ENCODE measurements at regions not wholly inside any gene's neighbourhood (a gene's known extent, or its start where the extent isn't known, plus 50 kb on each side); places are given as distances from the start of the nearest gene placed in this dataset.

DNA sequence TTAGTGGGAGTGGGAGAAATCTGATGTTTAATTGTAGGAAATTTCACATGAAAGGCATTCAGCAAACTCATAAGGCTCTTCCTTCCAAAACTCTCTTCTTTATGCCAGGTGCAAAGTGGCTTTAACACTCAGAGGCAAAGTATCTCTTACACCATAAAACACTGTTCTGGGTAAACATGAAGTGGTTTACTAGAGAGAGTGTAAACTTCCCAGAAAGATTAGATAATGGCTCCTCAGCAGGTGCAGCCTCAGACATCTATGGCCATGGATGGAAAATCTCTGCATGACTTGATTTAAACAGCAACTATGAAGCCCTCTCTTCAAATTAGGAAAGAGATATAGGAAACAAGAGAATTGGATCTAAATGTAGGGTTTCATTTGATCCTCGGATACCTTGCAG is 583.1 kb upstream of the SALL1 start (continued):
- no peak for TF ChIP-seq STAT1 (IDR thresholded peaks at IDR 0.05; ENCODE audit: unreplicated experiment)
- TF ChIP-seq, protein P1, sequence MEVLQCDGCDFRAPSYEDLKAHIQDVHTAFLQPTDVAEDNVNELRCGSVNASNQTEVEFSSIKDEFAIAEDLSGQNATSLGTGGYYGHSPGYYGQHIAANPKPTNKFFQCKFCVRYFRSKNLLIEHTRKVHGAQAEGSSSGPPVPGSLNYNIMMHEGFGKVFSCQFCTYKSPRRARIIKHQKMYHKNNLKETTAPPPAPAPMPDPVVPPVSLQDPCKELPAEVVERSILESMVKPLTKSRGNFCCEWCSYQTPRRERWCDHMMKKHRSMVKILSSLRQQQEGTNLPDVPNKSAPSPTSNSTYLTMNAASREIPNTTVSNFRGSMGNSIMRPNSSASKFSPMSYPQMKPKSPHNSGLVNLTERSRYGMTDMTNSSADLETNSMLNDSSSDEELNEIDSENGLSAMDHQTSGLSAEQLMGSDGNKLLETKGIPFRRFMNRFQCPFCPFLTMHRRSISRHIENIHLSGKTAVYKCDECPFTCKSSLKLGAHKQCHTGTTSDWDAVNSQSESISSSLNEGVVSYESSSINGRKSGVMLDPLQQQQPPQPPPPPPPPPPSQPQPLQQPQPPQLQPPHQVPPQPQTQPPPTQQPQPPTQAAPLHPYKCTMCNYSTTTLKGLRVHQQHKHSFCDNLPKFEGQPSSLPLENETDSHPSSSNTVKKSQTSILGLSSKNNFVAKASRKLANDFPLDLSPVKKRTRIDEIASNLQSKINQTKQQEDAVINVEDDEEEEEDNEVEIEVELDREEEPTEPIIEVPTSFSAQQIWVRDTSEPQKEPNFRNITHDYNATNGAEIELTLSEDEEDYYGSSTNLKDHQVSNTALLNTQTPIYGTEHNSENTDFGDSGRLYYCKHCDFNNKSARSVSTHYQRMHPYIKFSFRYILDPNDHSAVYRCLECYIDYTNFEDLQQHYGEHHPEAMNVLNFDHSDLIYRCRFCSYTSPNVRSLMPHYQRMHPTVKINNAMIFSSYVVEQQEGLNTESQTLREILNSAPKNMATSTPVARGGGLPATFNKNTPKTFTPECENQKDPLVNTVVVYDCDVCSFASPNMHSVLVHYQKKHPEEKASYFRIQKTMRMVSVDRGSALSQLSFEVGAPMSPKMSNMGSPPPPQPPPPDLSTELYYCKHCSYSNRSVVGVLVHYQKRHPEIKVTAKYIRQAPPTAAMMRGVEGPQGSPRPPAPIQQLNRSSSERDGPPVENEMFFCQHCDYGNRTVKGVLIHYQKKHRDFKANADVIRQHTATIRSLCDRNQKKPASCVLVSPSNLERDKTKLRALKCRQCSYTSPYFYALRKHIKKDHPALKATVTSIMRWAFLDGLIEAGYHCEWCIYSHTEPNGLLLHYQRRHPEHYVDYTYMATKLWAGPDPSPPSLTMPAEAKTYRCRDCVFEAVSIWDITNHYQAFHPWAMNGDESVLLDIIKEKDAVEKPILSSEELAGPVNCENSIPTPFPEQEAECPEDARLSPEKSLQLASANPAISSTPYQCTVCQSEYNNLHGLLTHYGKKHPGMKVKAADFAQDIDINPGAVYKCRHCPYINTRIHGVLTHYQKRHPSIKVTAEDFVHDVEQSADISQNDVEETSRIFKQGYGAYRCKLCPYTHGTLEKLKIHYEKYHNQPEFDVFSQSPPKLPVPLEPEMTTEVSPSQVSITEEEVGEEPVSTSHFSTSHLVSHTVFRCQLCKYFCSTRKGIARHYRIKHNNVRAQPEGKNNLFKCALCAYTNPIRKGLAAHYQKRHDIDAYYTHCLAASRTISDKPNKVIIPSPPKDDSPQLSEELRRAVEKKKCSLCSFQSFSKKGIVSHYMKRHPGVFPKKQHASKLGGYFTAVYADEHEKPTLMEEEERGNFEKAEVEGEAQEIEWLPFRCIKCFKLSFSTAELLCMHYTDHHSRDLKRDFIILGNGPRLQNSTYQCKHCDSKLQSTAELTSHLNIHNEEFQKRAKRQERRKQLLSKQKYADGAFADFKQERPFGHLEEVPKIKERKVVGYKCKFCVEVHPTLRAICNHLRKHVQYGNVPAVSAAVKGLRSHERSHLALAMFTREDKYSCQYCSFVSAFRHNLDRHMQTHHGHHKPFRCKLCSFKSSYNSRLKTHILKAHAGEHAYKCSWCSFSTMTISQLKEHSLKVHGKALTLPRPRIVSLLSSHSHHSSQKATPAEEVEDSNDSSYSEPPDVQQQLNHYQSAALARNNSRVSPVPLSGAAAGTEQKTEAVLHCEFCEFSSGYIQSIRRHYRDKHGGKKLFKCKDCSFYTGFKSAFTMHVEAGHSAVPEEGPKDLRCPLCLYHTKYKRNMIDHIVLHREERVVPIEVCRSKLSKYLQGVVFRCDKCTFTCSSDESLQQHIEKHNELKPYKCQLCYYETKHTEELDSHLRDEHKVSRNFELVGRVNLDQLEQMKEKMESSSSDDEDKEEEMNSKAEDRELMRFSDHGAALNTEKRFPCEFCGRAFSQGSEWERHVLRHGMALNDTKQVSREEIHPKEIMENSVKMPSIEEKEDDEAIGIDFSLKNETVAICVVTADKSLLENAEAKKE (CRISPR knock-in tag; IDR thresholded peaks at IDR 0.05), result no peak
- TF ChIP-seq, protein P2, sequence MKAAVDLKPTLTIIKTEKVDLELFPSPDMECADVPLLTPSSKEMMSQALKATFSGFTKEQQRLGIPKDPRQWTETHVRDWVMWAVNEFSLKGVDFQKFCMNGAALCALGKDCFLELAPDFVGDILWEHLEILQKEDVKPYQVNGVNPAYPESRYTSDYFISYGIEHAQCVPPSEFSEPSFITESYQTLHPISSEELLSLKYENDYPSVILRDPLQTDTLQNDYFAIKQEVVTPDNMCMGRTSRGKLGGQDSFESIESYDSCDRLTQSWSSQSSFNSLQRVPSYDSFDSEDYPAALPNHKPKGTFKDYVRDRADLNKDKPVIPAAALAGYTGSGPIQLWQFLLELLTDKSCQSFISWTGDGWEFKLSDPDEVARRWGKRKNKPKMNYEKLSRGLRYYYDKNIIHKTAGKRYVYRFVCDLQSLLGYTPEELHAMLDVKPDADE (IDR thresholded peaks at IDR 0.05), result no peak

DNA sequence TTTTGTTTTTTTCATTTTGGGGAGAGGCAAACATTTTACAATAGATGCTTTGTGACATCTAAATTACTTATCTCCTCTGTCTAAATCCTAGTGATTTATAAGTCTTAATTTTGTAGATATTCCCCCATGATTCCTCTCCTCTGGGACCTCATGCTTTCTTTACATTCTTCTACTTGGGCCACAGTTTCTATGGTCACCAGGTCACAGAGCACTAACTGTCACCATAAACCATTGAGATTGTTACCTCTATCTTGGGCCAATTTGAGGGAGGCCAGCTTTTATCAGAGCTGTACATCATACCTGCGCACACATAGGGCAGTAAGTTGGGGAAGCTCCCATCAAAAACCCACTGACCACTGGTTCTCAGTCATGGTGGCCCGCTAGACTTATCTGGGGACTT is 582.1 kb upstream of the SALL1 start:
- no peak for DNase-seq (ENCODE audit: low spot score)
- no peak overlapping the region for H3K4me2 ChIP-seq
- H4K20me1 ChIP-seq (replicated peaks; ENCODE audit: insufficient read depth), result no peaks in the 10 kb centered on the region
- H3K79me2 ChIP-seq (replicated peaks; ENCODE audit: insufficient read depth), result no peaks in the 10 kb centered on the region
- Mint-ChIP-seq H3K9me3 (no peaks in the 10 kb centered on the region), H3K4me3 (no peak overlapping the region), H3K27me3 (ENCODE audit: insufficient read depth, low read depth, poor library complexity) (no peaks in the 10 kb centered on the region), H3K36me3 (ENCODE audit: low read depth) (no peaks in the 10 kb centered on the region), H3K27ac (no peak overlapping the region), H3K4me1 (peaks cover 21% of the 10 kb centered on the region; the same call in 2 of the 3 replicates)
- H3F3A ChIP-seq (replicated peaks; ENCODE audit: low read depth), result no peaks in the 10 kb centered on the region
- H3K27ac ChIP-seq (ENCODE audit: low read depth), result no peak overlapping the region
- peaks cover 13% of the 10 kb centered on the region for H3K9me2 ChIP-seq (ENCODE audit: insufficient read depth)
- no peak overlapping the region for H2AFZ ChIP-seq
- peaks cover 16% of the 10 kb centered on the region for H3K4me1 ChIP-seq (ENCODE audit: insufficient read depth)
- no peak for ATAC-seq
- no peaks in the 10 kb centered on the region for H3K27me3 ChIP-seq (ENCODE audit: insufficient read depth)
- no peak overlapping the region for H3K4me3 ChIP-seq
- no peaks in the 10 kb centered on the region for H3K36me3 ChIP-seq (ENCODE audit: insufficient read depth)
- TF ChIP-seq NANOG (IDR thresholded peaks at IDR 0.05; ENCODE audit: borderline replicate concordance), result no peak
- TF ChIP-seq ZNF114 (CRISPR knock-in tag; IDR thresholded peaks at IDR 0.05), result no peak
- no peak for TF ChIP-seq EZH2 (IDR thresholded peaks at IDR 0.05; ENCODE audit: low read depth, unreplicated experiment)
- no peak for TF ChIP-seq ZNF331 (CRISPR knock-in tag; IDR thresholded peaks at IDR 0.05; ENCODE audit: low read depth)
- TF ChIP-seq, protein P2 (IDR thresholded peaks at IDR 0.05), result no peak
- TF ChIP-seq, protein P1 (CRISPR knock-in tag; IDR thresholded peaks at IDR 0.05), result no peak
- no peak for TF ChIP-seq POLR2AphosphoS5 (IDR thresholded peaks at IDR 0.05; ENCODE audit: low read depth)
